Lower lobe of right lung (tissue), 2 donors: ENCODE measurements at regions not wholly inside any gene's neighbourhood (a gene's known extent, or its start where the extent isn't known, plus 50 kb on each side); places are given as distances from the start of the nearest gene placed in this dataset.

Source experiments
- ATAC-seq, 2 donors: fragments of 200-7000 bp; cut with Tn5 transposase; one replicate each; pipeline ENCODE4 v1.9.1; 2020 to 2022; ENCODE audit warnings: mild to moderate bottlenecking in 2 of 2, moderate library complexity in 2 of 2
- DNase-seq: peaks from one replicate; pipeline ENCODE4 v3.0.0-alpha.2; 2020
- H3K27ac ChIP-seq: fragments of 200-600 bp; one replicate; pipeline ENCODE4 v1.8.0; 2022
- H3K27me3 ChIP-seq: fragments of 200-600 bp; one replicate; pipeline ENCODE4 v1.8.0; 2022; ENCODE audit warnings: low read depth
- H3K36me3 ChIP-seq: fragments of 200-600 bp; one replicate; pipeline ENCODE4 v1.8.0; 2022; ENCODE audit warnings: mild to moderate bottlenecking
- H3K4me1 ChIP-seq: fragments of 200-600 bp; one replicate; pipeline ENCODE4 v1.8.0; 2022
- H3K4me3 ChIP-seq: fragments of 200-600 bp; one replicate; pipeline ENCODE4 v1.8.0; 2022; ENCODE audit warnings: mild to moderate bottlenecking
- H3K9me3 ChIP-seq: fragments of 200-600 bp; one replicate; pipeline ENCODE4 v1.8.0; 2022
- CTCF ChIP-seq: fragments of 200-600 bp; IDR thresholded peaks from one replicate; pipeline ENCODE4 v1.8.0; 2022; ENCODE audit warnings: antibody characterized with exemption, mild to moderate bottlenecking
- intact Hi-C: fragments of 100-400 bp; cut with DNase I; formaldehyde crosslinking; loops from one replicate; pipeline ENCODE4 v1.11.0; 2022
- donor health status: DM: no; HTN: yes; CAD: no; lungs with severe emphysema.

DNA sequence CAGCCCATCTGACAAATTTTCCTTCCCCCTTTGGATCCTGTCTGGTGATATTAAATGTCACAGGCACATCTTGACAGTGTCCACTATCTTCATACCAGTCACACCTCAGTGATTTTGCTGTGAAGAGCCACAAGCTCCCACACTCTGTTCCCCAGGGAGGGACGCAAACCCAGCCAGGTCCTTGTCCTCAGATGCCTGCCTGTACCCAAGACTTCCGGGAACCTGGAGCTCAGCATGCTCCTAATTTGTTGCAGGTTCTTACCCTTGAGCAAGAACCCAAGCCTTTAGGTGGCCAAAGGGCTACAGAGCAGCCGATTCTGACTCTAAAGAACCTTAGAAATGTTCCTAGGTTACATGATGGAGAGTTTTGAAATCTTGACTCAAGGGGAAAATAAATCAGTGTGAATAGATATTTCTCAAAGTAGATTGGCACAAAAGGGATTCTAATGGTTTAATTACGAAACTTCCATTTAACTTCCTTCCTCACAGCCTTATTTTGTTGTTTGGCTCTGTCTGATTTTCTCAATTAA, 66.2 kb upstream of the MTHFD1L start:
- H3K4me1 ChIP-seq, result no peaks in the 10 kb centered on the region
- H3K36me3 ChIP-seq, result peaks cover under 1% of the 10 kb centered on the region
- intact Hi-C loops, result no loop called here
- DNase-seq (no peak), ATAC-seq (no peak)
- H3K4me3 ChIP-seq, result no peak overlapping the region
- no peaks in the 10 kb centered on the region for H3K9me3 ChIP-seq
- TF ChIP-seq CTCF, result no peak
- no peaks in the 10 kb centered on the region for H3K27me3 ChIP-seq
- no peak overlapping the region for H3K27ac ChIP-seq

- ATAC-seq, result no peak
- H3K36me3 ChIP-seq, result peaks cover 11% of the 10 kb centered on the region
- intact Hi-C loops, result no loop called here
- H3K4me1 ChIP-seq, result no peaks in the 10 kb centered on the region
- TF ChIP-seq CTCF, result no peak
- H3K27me3 ChIP-seq, result no peaks in the 10 kb centered on the region
- no peak overlapping the region for H3K4me3 ChIP-seq
- H3K9me3 ChIP-seq, result no peaks in the 10 kb centered on the region
- no peak overlapping the region for H3K27ac ChIP-seq
- DNase-seq, result no peak
Observed at GRCh38 chr6:150800674-150801314, 64.7 kb upstream of the MTHFD1L start.

- TF ChIP-seq CTCF, result no peak
- ATAC-seq (no peak), DNase-seq (no peak)
- intact Hi-C loops, result no loop called here
- Histone ChIP-seq H3K36me3 (peaks cover 21% of the 10 kb centered on the region), H3K4me3 (no peak overlapping the region), H3K4me1 (no peaks in the 10 kb centered on the region), H3K27me3 (no peaks in the 10 kb centered on the region), H3K27ac (no peak overlapping the region), H3K9me3 (no peaks in the 10 kb centered on the region)
Observed at GRCh38 chr6:150806790-150807189, 58.7 kb upstream of the MTHFD1L start.

DNA sequence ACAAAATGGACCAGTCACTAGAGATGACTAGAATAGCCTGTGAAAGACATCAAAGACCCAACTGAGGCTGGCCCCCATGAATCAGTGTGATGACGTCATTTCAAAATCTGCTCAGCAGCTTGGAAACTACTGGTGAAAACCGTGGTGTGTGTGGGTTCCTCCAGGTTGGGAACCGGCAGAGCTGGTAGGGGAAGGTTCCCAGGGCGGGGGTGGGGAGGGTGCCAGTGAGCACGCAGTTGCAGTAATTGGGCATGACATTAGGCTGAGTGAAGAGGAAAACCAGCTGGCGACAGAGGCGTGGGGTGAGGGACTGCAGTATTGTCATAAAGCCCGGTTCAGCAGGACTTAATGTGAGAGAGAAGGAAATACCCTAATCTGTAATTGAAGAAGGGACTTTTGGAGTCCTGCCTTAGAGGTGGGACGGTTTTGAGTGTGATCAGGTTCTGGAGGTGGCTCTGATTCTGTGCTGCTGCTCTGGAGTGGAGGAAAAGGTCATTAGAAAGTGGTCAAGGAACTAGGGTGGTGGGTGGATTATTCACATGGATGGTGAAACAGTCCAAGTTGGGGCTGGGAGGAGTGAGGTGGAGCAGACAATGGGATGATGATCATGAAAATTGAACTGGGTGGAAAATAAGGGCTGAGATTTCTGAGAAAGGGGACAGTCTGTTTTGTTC, 52.0 kb upstream of the MTHFD1L start:
- Histone ChIP-seq H3K27ac (peak overlapping the region; percentile 2), H3K4me3 (no peak overlapping the region), H3K36me3 (peaks cover 11% of the 10 kb centered on the region), H3K4me1 (peaks cover 14% of the 10 kb centered on the region), H3K9me3 (no peaks in the 10 kb centered on the region), H3K27me3 (no peaks in the 10 kb centered on the region)
- DNase-seq (no peak), ATAC-seq (peak; percentile 9 to 33)
- intact Hi-C loops, result loop anchor here (5.0 to 10.0 kb wide), 2 partner anchors 199 to 396 kb away; no protein-coding TSS in a partner anchor
- TF ChIP-seq CTCF, result no peak

DNA sequence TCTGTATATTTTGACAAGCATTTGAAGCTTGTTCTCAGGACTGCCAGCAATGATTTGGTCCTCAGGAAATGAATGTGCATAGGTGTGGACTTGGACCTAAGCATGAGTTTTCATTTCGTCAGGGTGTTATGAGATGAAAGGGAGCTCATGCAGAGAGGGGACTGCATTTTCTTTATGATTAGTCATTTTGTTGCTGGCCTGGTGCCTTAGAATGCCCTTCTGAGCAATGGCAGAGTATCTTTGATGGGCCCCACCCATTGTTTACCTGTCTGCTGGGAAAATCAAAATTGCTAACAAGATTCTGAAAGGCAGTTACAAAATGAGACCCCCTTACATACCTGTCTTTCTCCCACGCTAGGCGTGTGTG, 51.5 kb upstream of the MTHFD1L start:
- H3K4me1 ChIP-seq, result peaks cover 14% of the 10 kb centered on the region
- intact Hi-C loops, result loop anchor here (5.0 to 10.0 kb wide), 2 partner anchors 199 to 397 kb away; no protein-coding TSS in a partner anchor
- H3K27me3 ChIP-seq, result no peaks in the 10 kb centered on the region
- H3K4me3 ChIP-seq, result no peak overlapping the region
- H3K9me3 ChIP-seq, result no peaks in the 10 kb centered on the region
- peak in 1 of 2 donors; percentile 32 for ATAC-seq
- no peak overlapping the region for H3K27ac ChIP-seq
- no peak for TF ChIP-seq CTCF
- DNase-seq, result no peak
- peaks cover 10% of the 10 kb centered on the region for H3K36me3 ChIP-seq
